ENCODE measurements at regions not wholly inside any gene's neighbourhood (a gene's known extent, or its start where the extent isn't known, plus 50 kb on each side); places are given as distances from the start of the nearest gene placed in this dataset.

DNA sequence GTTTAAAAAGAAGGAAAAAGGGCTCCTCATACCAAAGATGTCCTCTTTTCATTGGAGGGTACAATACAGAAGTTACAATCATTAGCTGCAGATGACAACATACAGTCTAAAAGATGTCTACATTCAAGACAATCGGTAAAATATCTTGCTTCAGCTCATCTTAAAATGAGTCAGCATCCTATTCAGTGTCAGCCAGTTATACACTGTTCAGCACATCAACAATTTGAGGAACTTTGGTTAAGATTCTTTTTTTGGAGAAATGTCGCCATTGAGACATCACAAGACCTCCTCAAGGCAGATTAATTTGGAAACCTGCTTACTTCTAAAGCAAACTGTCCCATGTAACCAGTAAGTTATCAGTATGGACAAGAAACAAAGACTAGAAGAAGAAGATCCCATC is 100.7 kb upstream of the SLC38A4 start:
- ATAC-seq (no peak), DNase-seq (no peak)
- H3K4me1 ChIP-seq = no peaks in the 10 kb centered on the region
- H3K27me3 ChIP-seq (ENCODE audit: insufficient read depth in 3 of 3, low read length in 2 of 3) = no peaks in the 10 kb centered on the region
- TF ChIP-seq, protein P1, sequence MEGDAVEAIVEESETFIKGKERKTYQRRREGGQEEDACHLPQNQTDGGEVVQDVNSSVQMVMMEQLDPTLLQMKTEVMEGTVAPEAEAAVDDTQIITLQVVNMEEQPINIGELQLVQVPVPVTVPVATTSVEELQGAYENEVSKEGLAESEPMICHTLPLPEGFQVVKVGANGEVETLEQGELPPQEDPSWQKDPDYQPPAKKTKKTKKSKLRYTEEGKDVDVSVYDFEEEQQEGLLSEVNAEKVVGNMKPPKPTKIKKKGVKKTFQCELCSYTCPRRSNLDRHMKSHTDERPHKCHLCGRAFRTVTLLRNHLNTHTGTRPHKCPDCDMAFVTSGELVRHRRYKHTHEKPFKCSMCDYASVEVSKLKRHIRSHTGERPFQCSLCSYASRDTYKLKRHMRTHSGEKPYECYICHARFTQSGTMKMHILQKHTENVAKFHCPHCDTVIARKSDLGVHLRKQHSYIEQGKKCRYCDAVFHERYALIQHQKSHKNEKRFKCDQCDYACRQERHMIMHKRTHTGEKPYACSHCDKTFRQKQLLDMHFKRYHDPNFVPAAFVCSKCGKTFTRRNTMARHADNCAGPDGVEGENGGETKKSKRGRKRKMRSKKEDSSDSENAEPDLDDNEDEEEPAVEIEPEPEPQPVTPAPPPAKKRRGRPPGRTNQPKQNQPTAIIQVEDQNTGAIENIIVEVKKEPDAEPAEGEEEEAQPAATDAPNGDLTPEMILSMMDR (IDR thresholded peaks at IDR 0.05) = no peak
- no peaks in the 10 kb centered on the region for H3K9me3 ChIP-seq
- H3K36me3 ChIP-seq (ENCODE audit: insufficient read depth in 1 of 2, low read depth in 1 of 2) = no peaks in the 10 kb centered on the region
- 44 to 72% (median 68%) methylated on average over 2 of the region's 2 CpGs for WGBS, 3 donors
- H3K27ac ChIP-seq = no peak overlapping the region
- H3K4me3 ChIP-seq = no peak overlapping the region
- intact Hi-C loops (cut with DNase I) = loop anchor here in 1 of 2 donors (5.0 kb wide), 1 partner anchor 51 kb away; no protein-coding TSS in a partner anchor

DNA sequence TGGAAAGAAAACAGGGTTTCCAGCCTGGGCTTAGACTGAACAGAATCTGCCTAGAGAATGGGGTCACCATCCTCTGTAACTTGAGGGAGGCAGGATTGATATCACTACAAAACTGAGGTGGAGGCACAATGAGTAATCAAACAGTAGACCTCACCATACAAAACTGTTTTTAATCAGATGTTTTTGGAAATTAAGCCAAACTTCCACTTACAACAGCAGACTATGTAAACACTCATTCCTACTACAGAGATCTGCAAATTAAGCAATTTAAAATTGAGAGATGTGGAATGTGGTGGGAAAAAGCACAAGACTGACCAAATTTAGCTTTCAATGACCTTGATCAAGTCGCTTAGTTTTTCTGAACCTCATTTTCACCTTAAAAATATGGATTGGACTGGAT is 104.3 kb upstream of the SLC38A4 start:
- ATAC-seq (no peak), DNase-seq (no peak)
- Histone ChIP-seq H3K36me3 (ENCODE audit: insufficient read depth in 1 of 2, low read depth in 1 of 2) (no peaks in the 10 kb centered on the region), H3K9me3 (no peaks in the 10 kb centered on the region), H3K4me1 (peaks cover 4% of the 10 kb centered on the region), H3K27ac (no peak overlapping the region), H3K27me3 (ENCODE audit: insufficient read depth in 3 of 3, low read length in 2 of 3) (no peaks in the 10 kb centered on the region), H3K4me3 (no peak overlapping the region)
- TF ChIP-seq, protein P1 (IDR thresholded peaks at IDR 0.05) = no peak
- intact Hi-C loops (cut with DNase I) = loop anchor here (5.0 to 10.0 kb wide), 3 partner anchors 585 to 805 kb away; no protein-coding TSS in a partner anchor
- 85 to 88% (median 85%) methylated on average over 1 of the region's 1 CpG for WGBS, 3 donors

DNA sequence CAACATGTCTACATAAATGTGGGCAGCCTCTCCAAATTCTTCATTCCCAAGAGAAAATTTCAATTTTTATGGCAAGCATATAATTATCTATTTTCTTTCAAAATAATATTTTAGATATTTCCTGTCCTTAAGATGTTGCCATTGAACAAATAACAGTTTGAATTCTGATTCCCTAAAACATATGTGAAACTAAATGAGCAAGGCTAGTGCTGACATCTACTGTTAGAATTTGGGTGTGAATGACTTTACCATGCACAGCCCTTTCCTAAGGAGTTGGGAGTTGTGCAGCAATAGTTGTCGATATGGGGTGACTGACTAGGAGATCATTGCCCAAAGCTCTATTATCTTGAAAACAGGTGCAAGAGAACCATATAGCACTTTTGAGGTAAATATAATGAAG is 108.2 kb upstream of the SLC38A4 start:
- TF ChIP-seq, protein P1 (IDR thresholded peaks at IDR 0.05) = peak; percentile 68
- WGBS, 3 donors = 19 to 45% (median 28%) methylated on average over 1 of the region's 1 CpG
- intact Hi-C loops (cut with DNase I) = loop anchor here (5.0 to 10.0 kb wide), 3 partner anchors 589 to 809 kb away; no protein-coding TSS in a partner anchor

DNA sequence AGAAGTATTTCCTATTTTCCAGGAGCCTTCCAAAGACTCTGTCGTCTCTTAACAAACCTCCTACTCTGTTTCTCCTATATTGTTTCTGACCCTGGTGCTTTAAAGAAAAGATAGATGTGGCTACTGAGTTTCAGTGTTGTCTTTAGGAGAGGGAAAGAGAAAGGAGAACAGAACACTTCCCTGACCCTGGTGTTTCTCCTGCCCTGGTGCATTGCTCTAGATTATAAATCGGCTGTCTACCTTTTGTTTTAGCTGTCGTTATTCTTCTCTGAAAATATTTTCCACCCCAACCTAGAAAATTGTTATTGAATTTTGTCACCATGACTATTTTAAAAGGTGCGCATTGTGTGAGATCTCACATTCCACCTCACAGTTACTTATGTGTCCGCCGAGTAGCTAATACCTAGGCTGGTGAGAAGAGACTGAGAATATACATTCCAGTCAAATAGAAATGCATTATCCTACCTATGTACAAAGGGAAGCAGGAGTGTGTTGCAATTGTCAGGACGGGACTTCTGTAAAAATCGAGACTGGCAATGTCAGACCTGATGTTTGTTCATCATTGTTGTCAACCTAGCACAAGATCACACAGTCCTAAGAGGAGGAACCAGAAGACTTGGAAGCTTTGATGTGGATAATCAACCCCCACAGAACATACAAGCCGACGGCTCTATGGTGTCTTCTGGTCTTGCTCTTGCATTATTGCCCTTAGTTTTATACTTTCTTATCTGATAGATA is 108.7 kb upstream of the SLC38A4 start:
- TF ChIP-seq, protein P1 (IDR thresholded peaks at IDR 0.05) = no peak
- Histone ChIP-seq H3K9me3 (no peaks in the 10 kb centered on the region), H3K4me3 (no peak overlapping the region), H3K4me1 (peaks cover 4% of the 10 kb centered on the region), H3K36me3 (ENCODE audit: insufficient read depth in 1 of 2, low read depth in 1 of 2) (no peaks in the 10 kb centered on the region), H3K27ac (no peak overlapping the region), H3K27me3 (ENCODE audit: insufficient read depth in 3 of 3, low read length in 2 of 3) (no peaks in the 10 kb centered on the region)
- WGBS, 3 donors = 74 to 78% (median 77%) methylated on average over 10 of the region's 10 CpGs
- ATAC-seq = peak in 2 of 4 donors; percentile 17 to 36
- DNase-seq = no peak
- intact Hi-C loops (cut with DNase I) = loop anchor here (5.0 to 10.0 kb wide), 4 partner anchors 252 to 810 kb away; no protein-coding TSS in a partner anchor

More for the DNA sequence above, 108.2 kb upstream of the SLC38A4 start:
- Histone ChIP-seq H3K4me1 (peaks cover 4% of the 10 kb centered on the region), H3K27me3 (ENCODE audit: insufficient read depth in 3 of 3, low read length in 2 of 3) (no peaks in the 10 kb centered on the region), H3K27ac (no peak overlapping the region), H3K36me3 (ENCODE audit: insufficient read depth in 1 of 2, low read depth in 1 of 2) (no peaks in the 10 kb centered on the region), H3K9me3 (no peaks in the 10 kb centered on the region), H3K4me3 (no peak overlapping the region)
- ATAC-seq (peak; percentile 74 to 95 (median 84)), DNase-seq (no peak)

Measured in psoas muscle (tissue), 7 donors.